GM12872 (cell line): ENCODE measurements at regions not wholly inside any gene's neighbourhood (a gene's known extent, or its start where the extent isn't known, plus 50 kb on each side); places are given as distances from the start of the nearest gene placed in this dataset.

Source experiments
- TF ChIP-seq, protein P1 (sequence below): IDR thresholded peaks from 3 replicates; pipeline ENCODE4 v1.5.1; 2011; ENCODE audit warnings: low read depth, mild to moderate bottlenecking, low read length, moderate library complexity; ENCODE audit not compliant: insufficient read depth

DNA sequence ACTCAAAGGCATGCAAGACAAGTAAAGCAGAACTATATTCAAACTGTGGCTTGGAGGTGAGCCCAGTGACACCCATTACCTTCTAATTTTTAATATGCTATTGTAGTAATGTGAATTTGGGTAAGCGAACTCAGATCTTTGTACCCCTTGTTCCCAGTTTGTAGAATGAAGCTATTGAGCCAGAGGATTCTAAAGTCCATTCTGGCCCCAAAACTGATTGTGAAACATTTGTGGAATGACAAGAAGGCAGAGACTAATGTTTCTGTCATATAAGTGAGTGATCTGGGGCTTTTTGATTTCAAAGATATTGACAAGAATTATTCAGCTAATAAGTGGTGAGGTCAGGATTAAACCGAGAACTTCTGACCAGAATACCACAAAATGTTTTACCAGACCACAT, 283.8 kb upstream of the CA10 start:
- TF ChIP-seq, protein P1, sequence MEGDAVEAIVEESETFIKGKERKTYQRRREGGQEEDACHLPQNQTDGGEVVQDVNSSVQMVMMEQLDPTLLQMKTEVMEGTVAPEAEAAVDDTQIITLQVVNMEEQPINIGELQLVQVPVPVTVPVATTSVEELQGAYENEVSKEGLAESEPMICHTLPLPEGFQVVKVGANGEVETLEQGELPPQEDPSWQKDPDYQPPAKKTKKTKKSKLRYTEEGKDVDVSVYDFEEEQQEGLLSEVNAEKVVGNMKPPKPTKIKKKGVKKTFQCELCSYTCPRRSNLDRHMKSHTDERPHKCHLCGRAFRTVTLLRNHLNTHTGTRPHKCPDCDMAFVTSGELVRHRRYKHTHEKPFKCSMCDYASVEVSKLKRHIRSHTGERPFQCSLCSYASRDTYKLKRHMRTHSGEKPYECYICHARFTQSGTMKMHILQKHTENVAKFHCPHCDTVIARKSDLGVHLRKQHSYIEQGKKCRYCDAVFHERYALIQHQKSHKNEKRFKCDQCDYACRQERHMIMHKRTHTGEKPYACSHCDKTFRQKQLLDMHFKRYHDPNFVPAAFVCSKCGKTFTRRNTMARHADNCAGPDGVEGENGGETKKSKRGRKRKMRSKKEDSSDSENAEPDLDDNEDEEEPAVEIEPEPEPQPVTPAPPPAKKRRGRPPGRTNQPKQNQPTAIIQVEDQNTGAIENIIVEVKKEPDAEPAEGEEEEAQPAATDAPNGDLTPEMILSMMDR, result no peak

DNA sequence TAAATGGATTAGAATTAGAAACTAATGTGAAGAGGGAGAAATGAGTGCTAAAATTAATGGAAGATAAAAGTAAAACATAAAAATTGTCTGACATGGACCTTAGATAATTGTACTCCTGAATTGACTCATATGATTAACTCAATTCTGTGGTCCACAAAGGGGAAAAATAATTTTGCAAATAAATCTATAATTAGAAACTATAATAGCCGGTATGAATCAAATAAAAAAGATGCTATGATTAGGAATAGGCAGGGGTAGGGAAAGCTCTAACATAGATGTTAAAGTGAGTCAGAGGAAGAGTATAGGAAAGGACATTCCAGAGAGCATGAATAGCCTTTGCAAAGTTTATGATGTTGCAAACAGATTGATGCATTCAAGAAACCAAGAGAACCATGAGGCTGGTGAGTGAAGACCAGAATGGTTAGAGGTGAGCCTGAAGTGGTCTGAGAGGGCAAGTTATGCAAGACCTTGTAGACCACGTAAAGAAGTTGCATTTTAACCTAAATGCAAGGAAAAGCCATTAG, 262.1 kb upstream of the CA10 start:
- TF ChIP-seq, protein P1, result no peak

DNA sequence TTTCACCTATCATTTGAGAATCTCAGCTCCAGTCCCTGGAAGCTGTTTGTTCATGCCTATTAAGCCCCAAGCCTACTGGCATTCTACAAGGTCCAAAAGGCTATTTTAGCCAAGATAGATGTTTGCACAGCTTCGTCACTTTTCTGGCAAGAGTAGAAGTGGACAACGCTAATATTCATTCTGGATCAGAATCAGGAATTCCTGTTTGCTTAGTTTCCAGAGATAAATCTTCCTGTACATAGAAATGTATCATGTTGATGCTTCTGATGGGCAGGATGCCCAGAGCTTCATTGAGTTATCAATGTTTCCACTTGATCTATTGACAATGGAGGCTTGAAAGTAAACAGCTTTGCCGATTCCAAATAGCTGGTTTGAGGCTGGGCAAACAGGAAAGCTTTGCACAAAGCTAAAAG, 260.7 kb upstream of the CA10 start:
- TF ChIP-seq, protein P1, result no peak

DNA sequence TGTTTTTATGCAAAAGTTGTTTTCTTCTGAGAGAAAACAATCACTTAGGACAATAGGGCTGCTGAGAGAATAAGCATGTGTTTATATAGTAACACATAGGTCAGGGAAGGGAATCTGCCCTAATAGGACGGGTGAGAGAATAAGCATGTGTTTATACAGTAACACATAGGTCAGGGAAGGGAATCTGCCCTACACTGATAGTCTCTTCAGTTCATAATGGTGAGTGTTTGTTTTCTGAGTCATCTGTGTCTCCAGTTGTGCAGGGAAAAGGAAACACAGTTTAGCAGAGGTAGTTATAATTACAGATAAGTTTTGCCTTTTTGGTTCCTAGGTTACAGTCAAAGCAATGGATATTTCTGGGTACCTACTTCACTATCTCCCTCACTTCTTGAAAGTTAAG, 252.3 kb upstream of the CA10 start:
- TF ChIP-seq, protein P1, result no peak

DNA sequence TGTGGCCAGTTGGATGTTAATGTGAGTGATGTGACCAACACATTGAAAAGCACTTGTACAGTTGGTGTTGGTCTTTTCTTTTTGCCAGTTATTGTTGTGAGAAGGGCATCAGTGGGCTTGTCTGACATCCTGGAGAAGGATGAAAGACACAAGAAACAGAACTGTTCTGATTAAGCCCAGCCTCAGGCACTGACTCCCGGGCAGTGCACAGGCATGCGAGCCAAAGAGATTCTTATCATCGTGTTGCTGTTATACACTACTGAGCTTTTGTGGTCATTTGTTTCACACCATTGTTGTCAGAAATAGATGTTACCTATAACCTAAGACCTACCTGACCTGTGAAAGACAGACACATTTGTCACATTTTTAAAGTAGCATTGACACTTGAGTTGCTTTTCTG, 236.8 kb upstream of the CA10 start:
- TF ChIP-seq, protein P1, result no peak

DNA sequence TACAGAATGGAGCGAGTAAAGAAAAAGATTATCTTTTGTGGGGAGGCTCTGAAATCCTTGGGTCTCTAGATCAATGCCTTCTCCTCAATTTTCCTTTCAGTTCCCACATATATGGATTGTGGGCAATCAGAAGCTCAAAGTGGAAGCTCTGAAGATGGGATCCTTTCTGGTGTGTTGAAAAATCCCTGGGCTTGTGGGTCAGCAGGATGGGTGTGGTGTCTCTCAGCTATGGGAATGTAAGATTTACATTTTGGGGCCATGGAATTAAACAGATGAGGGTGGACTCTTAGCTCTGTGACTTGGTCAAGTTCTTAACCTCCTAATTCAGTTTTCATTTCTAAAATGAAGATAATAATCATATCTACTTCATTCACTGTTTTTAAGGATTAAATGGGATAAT, 231.9 kb upstream of the CA10 start:
- TF ChIP-seq, protein P1, result no peak

DNA sequence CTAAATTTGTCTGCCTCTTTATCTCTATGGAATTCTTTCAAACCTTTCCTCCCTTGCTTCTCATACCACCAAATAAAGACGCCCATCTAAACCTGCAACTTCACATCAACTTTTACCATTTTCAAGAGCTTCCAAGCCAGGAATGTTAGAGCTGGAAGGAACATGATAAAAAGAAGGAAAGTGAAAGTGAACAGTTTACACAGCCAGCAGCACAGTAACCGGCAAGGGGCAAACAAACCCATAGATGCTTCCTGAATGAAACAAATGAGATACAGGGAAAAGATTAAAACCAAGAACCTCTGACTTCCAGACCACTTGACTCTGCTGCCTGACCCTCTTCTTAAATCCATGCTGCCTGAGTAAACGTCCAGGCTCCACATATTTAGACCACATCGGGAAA, 231.1 kb upstream of the CA10 start:
- TF ChIP-seq, protein P1, result no peak
